Body of pancreas (tissue), 4 donors: ENCODE measurements at regions not wholly inside any gene's neighbourhood (a gene's known extent, or its start where the extent isn't known, plus 50 kb on each side); places are given as distances from the start of the nearest gene placed in this dataset.

Experiments used
- CTCF ChIP-seq, 7 experiments: fragments of 450-650 bp in 4 of 7; fragments of 200-600 bp in 3 of 7; sonication (generic) in 3 of 7; IDR thresholded peaks; one replicate each; pipeline ENCODE4 v1.5.1; 2016 to 2019; ENCODE audit warnings: antibody characterized with exemption in 7 of 7
- POLR2A ChIP-seq, 3 donors: fragments of 450-650 bp; IDR thresholded peaks; one replicate each; pipeline ENCODE4 v1.6.1; 2016; ENCODE audit warnings: antibody characterized with exemption in 3 of 3, mild to moderate bottlenecking in 2 of 3

DNA sequence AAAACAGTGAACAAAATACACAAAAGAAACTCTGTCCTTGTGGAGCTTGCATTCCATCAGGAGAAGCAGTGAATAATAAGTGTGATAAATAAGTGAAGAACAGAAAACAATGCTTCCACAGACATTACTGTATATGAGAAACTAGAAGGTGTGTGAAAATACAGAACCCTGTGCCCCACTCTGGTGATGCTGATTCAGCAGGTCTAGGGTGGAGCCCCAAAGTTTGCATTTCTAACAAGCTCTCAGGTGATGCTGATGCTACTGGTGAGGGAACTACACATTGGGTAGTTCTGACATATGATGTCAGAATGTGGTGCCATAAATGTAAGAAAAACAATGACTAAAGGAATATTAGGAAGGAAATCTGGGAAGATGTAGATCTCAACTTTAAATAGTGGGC lies 601.4 kb upstream of the BTBD3 start:
- no peak for TF ChIP-seq CTCF (IDR thresholded peaks at IDR 0.05)
- TF ChIP-seq POLR2A (IDR thresholded peaks at IDR 0.05) = no peak
